H1 (cell line): ENCODE measurements at regions not wholly inside any gene's neighbourhood (a gene's known extent, or its start where the extent isn't known, plus 50 kb on each side); places are given as distances from the start of the nearest gene placed in this dataset.

Experiments
- CTCF ChIA-PET: fragments of 300-600 bp; sonication (Branson Sonifier 250); formaldehyde crosslinking; loops from one replicate; lab custom pipeline; 2021; ENCODE audit not compliant: partially characterized antibody; lab: Charles Lee
- POLR2A ChIA-PET: fragments of 300-600 bp; sonication (Branson Sonifier 250); formaldehyde crosslinking; loops from one replicate; lab custom pipeline; 2021; ENCODE audit warnings: inconsistent platforms; ENCODE audit not compliant: partially characterized antibody; lab: Charles Lee
- DNase-seq, 2 experiments: peaks; one replicate each; pipeline versions ENCODE4 v3.0.0 to v3.0.0-alpha.2; 2010 to 2022; ENCODE audit warnings: low spot score in 2 of 2, low read depth in 1 of 2, mixed read lengths in 1 of 2
- FAIRE-seq: peaks from 2 replicates; lab custom pipeline; 2011; peaks lifted over from hg19 to GRCh38; lab: Jason Lieb, UNC
- H2AFZ ChIP-seq: 2 replicates; pipeline ENCODE4 v1.8.1; 2012; ENCODE audit warnings: low read length, inconsistent platforms
- H2AK5ac ChIP-seq: 2 replicates; pipeline ENCODE4 v1.6.1; 2013; ENCODE audit warnings: low read depth, low read length
- H2BK120ac ChIP-seq: replicated peaks from 2 replicates; pipeline ENCODE3; 2013; ENCODE audit warnings: low read depth, low read length, inconsistent platforms
- H2BK12ac ChIP-seq: 2 replicates; pipeline ENCODE4 v1.6.1; 2013; ENCODE audit warnings: low read depth, low read length
- H2BK15ac ChIP-seq: 2 replicates; pipeline ENCODE4 v1.6.1; 2013; ENCODE audit warnings: low read length
- H2BK20ac ChIP-seq: 2 replicates; pipeline ENCODE4 v1.6.1; 2013; ENCODE audit warnings: low read length
- H2BK5ac ChIP-seq: 2 replicates; pipeline ENCODE4 v1.6.1; 2013; ENCODE audit warnings: low read depth, low read length
- H3K14ac ChIP-seq: 2 replicates; pipeline ENCODE4 v1.6.1; 2013; ENCODE audit warnings: inconsistent platforms; ENCODE audit not compliant: insufficient read length
- H3K18ac ChIP-seq: 2 replicates; pipeline ENCODE4 v1.6.1; 2013; ENCODE audit warnings: low read length; ENCODE audit errors: extremely low read depth
- H3K23ac ChIP-seq: 2 replicates; pipeline ENCODE4 v1.6.1; 2013; ENCODE audit warnings: inconsistent platforms; ENCODE audit not compliant: insufficient read length
- H3K23me2 ChIP-seq: 2 replicates; pipeline ENCODE4 v1.6.1; 2013; ENCODE audit warnings: low read depth, low read length
- H3K27ac ChIP-seq: 2 replicates; pipeline ENCODE4 v1.6.1; 2011; ENCODE audit warnings: low read depth, low read length, inconsistent platforms
- H3K27me3 ChIP-seq, 4 experiments: replicated peaks in 1 of 4; 1 replicate in 1 of 4; 2 replicates in 3 of 4; pipeline versions ENCODE4 v1.6.1 to v1.8.1; 2011 to 2013; ENCODE audit warnings: low read length in 3 of 4, mild to moderate bottlenecking in 3 of 4, inconsistent platforms in 2 of 4, mixed read lengths in 2 of 4, moderate library complexity in 1 of 4; ENCODE audit not compliant: control insufficient read depth in 3 of 4, insufficient read depth in 3 of 4; ENCODE audit errors: extremely low read depth in 1 of 4
- H3K36me3 ChIP-seq, 4 experiments: 2 replicates each; pipeline versions ENCODE4 v1.6.1 to v1.8.1; 2011 to 2013; ENCODE audit warnings: mild to moderate bottlenecking in 4 of 4, low read length in 3 of 4, moderate library complexity in 2 of 4, control low read depth in 1 of 4, inconsistent platforms in 1 of 4; ENCODE audit not compliant: insufficient read depth in 4 of 4, control insufficient read depth in 2 of 4
- H3K4ac ChIP-seq: replicated peaks from 2 replicates; pipeline ENCODE3; 2013; ENCODE audit warnings: low read length, low read depth, mixed read lengths, inconsistent platforms; ENCODE audit not compliant: insufficient read length
- H3K4me1 ChIP-seq, 4 experiments: replicated peaks in 1 of 4; 1 replicate in 1 of 4; 2 replicates in 3 of 4; pipeline versions ENCODE4 v1.6.1 to v1.8.1; 2011 to 2013; ENCODE audit warnings: low read length in 3 of 4, inconsistent platforms in 2 of 4, mixed read lengths in 1 of 4; ENCODE audit not compliant: insufficient read depth in 4 of 4, control insufficient read depth in 3 of 4
- H3K4me2 ChIP-seq, 2 experiments: 2 replicates each; pipeline versions ENCODE4 v1.6.1 to v1.8.1; 2011 to 2013; ENCODE audit warnings: low read depth in 2 of 2, low read length in 2 of 2, control low read depth in 1 of 2, inconsistent platforms in 1 of 2, mild to moderate bottlenecking in 1 of 2; ENCODE audit not compliant: insufficient read depth in 1 of 2
- H3K4me3 ChIP-seq, 4 experiments: fragments of 200-600, 300-600 bp in 1 of 4; sonication (generic), shearing (Covaris generic), sonication (Bioruptor Twin) in 1 of 4; 2 replicates each; pipeline versions ENCODE4 v1.5.1 to v1.8.1; 2011 to 2016; ENCODE audit warnings: low read length in 4 of 4, low read depth in 3 of 4, control low read depth in 2 of 4, inconsistent platforms in 2 of 4, mild to moderate bottlenecking in 2 of 4, mixed read lengths in 1 of 4, moderate library complexity in 1 of 4; ENCODE audit not compliant: insufficient read depth in 2 of 4; ENCODE audit errors: extremely low read depth in 1 of 4
- H3K56ac ChIP-seq: replicated peaks from 2 replicates; pipeline ENCODE3; 2013; ENCODE audit warnings: low read depth, mild to moderate bottlenecking, mixed read lengths, low read length, inconsistent platforms; ENCODE audit not compliant: insufficient read length
- H3K79me1 ChIP-seq: 2 replicates; pipeline ENCODE4 v1.6.1; 2013; ENCODE audit warnings: low read depth, low read length, control low read depth
- H3K79me2 ChIP-seq, 2 experiments: 2 replicates each; pipeline versions ENCODE4 v1.6.1 to v1.8.1; 2012 to 2013; ENCODE audit warnings: low read length in 2 of 2, mild to moderate bottlenecking in 2 of 2, inconsistent platforms in 1 of 2; ENCODE audit not compliant: insufficient read depth in 2 of 2, control insufficient read depth in 1 of 2
- H3K9ac ChIP-seq, 4 experiments: replicated peaks in 1 of 4; 1 replicate in 1 of 4; 2 replicates in 3 of 4; pipeline versions ENCODE4 v1.6.1 to v1.8.1; 2011 to 2013; ENCODE audit warnings: low read depth in 3 of 4, low read length in 3 of 4, control low read depth in 2 of 4, mild to moderate bottlenecking in 2 of 4, moderate library complexity in 2 of 4, inconsistent platforms in 1 of 4; ENCODE audit errors: extremely low read depth in 1 of 4
- H3K9me3 ChIP-seq, 2 experiments: 2 replicates each; pipeline versions ENCODE4 v1.6.1 to v1.8.1; 2012 to 2013; ENCODE audit warnings: mild to moderate bottlenecking in 2 of 2, moderate library complexity in 2 of 2, control low read depth in 1 of 2, inconsistent platforms in 1 of 2, low read depth in 1 of 2, low read length in 1 of 2, mixed read lengths in 1 of 2; ENCODE audit not compliant: insufficient read depth in 2 of 2
- H4K20me1 ChIP-seq, 2 experiments: replicated peaks in 1 of 2; 2 replicates each; pipeline versions ENCODE3 to v1.8.1; 2011 to 2013; ENCODE audit warnings: inconsistent platforms in 2 of 2, low read length in 2 of 2, mild to moderate bottlenecking in 1 of 2; ENCODE audit not compliant: insufficient read depth in 2 of 2, control insufficient read depth in 1 of 2
- H4K5ac ChIP-seq: 2 replicates; pipeline ENCODE4 v1.6.1; 2013; ENCODE audit warnings: low read length, low read depth, mixed read lengths, inconsistent platforms; ENCODE audit not compliant: insufficient read length
- H4K8ac ChIP-seq: 2 replicates; pipeline ENCODE4 v1.8.0; 2013; ENCODE audit warnings: mild to moderate bottlenecking, moderate library complexity, low read length, inconsistent platforms; ENCODE audit not compliant: insufficient read depth; ENCODE audit errors: extremely low read depth
- H4K91ac ChIP-seq: replicated peaks from 2 replicates; pipeline ENCODE3; 2013; ENCODE audit warnings: low read length, mixed read lengths, inconsistent platforms; ENCODE audit not compliant: insufficient read length
- ATF2 ChIP-seq: IDR thresholded peaks from 2 replicates; pipeline ENCODE4 v1.6.1; 2012; ENCODE audit warnings: low read length, inconsistent platforms
- BACH1 ChIP-seq: IDR thresholded peaks from 2 replicates; pipeline ENCODE4 v1.6.1; 2012; ENCODE audit warnings: low read length, improper control_type of control experiment
- BRCA1 ChIP-seq: IDR thresholded peaks from 2 replicates; pipeline ENCODE4 v1.6.1; 2012; ENCODE audit warnings: low read depth, low read length, improper control_type of control experiment
- CBX8 ChIP-seq: fragments of 300-800, 300-1000 bp; sonication (generic); IDR thresholded peaks from 2 replicates; pipeline ENCODE4 v1.7.1; 2016; ENCODE audit warnings: low read depth, low read length, borderline replicate concordance
- CREB1 ChIP-seq: IDR thresholded peaks from 2 replicates; pipeline ENCODE4 v1.6.1; 2012; ENCODE audit warnings: inconsistent platforms
- FOSL1 ChIP-seq: IDR thresholded peaks from 2 replicates; pipeline ENCODE4 v1.6.1; 2011; ENCODE audit warnings: mild to moderate bottlenecking, low read depth, low read length, moderate library complexity; ENCODE audit not compliant: insufficient read depth
- JUN ChIP-seq: IDR thresholded peaks from 2 replicates; pipeline ENCODE4 v1.6.1; 2011; ENCODE audit warnings: low read depth, mild to moderate bottlenecking, improper control_type of control experiment, low read length
- KDM5A ChIP-seq: fragments of 200-600 bp; IDR thresholded peaks from 2 replicates; pipeline ENCODE4 v1.7.1; 2012; ENCODE audit warnings: mild to moderate bottlenecking, low read length, inconsistent platforms, mixed read lengths
- MAFK ChIP-seq: IDR thresholded peaks from 2 replicates; pipeline ENCODE4 v1.6.1; 2012; ENCODE audit warnings: low read depth, mild to moderate bottlenecking, improper control_type of control experiment, low read length
- NANOG ChIP-seq: IDR thresholded peaks from 2 replicates; pipeline ENCODE4 v1.6.1; 2011; ENCODE audit warnings: low read length, low read depth, mild to moderate bottlenecking, inconsistent platforms; ENCODE audit not compliant: insufficient read depth, poor library complexity, severe bottlenecking
- POLR2AphosphoS5 ChIP-seq: IDR thresholded peaks from 2 replicates; pipeline ENCODE4 v1.6.1; 2011; ENCODE audit warnings: low read depth, low read length
- POU5F1 ChIP-seq: IDR thresholded peaks from 2 replicates; pipeline ENCODE4 v1.6.1; 2011; ENCODE audit warnings: low read depth, mild to moderate bottlenecking, low read length, moderate library complexity
- SAP30 ChIP-seq: fragments of 300-600 bp; sonication (generic); IDR thresholded peaks from 2 replicates; pipeline ENCODE4 v1.7.1; 2012; ENCODE audit warnings: low read length, moderate library complexity, mild to moderate bottlenecking, inconsistent platforms; ENCODE audit not compliant: insufficient read depth, insufficient replicate concordance
- TBP ChIP-seq: IDR thresholded peaks from 2 replicates; pipeline ENCODE4 v1.6.1; 2011; ENCODE audit warnings: low read depth, low read length, improper control_type of control experiment
- WGBS, 2 experiments: shearing (Covaris generic) in 1 of 2; methylation state at CpG; one replicate each; pipeline versions ENCODE4 v1.1.6 to v1.1.7; 2013 to 2015; ENCODE audit warnings: low lambda C conversion rate in 2 of 2, mixed read lengths in 2 of 2, inconsistent platforms in 1 of 2, low coverage in 1 of 2, missing lambda C conversion rate in 1 of 2; ENCODE audit not compliant: insufficient replicate concordance in 2 of 2, insufficient coverage in 1 of 2, insufficient read length in 1 of 2; ENCODE audit errors: extremely low coverage in 1 of 2, missing lambda C conversion rate in 1 of 2; 5-methylcytosine and 5-hydroxymethylcytosine counted together

- Histone ChIP-seq H2BK15ac (no peak overlapping the region; the same call in 1 of the 2 replicates), H3K4me1 (peaks cover 1 to 13% (median 8%) of the 10 kb centered on the region in 4 experiments; a peak in 5 of 7 replicates), H3K36me3 (no peaks in the 10 kb centered on the region), H4K5ac (no peak overlapping the region), H2BK5ac (no peak overlapping the region), H3K9ac (no peak overlapping the region), H3K9me3 (no peaks in the 10 kb centered on the region), H2AFZ (no peak overlapping the region), H3K23me2 (no peaks in the 10 kb centered on the region), H4K8ac (peak overlapping the region; percentile 45; the same call in 1 of the 2 replicates), H3K79me2 (no peaks in the 10 kb centered on the region), H3K14ac (no peak overlapping the region), H4K20me1 (no peaks in the 10 kb centered on the region), H2BK120ac (no peak overlapping the region), H3K27ac (no peak overlapping the region), H3K56ac (no peak overlapping the region), H3K4me3 (no peak overlapping the region), H3K79me1 (no peaks in the 10 kb centered on the region), H3K18ac (no peak overlapping the region), H2BK12ac (no peak overlapping the region; the same call in 1 of the 2 replicates), H4K91ac (no peak overlapping the region), H3K27me3 (0 out of 7 replicates have a peak, but pooled peaks cover 0 to 2% (median 0%) of the 10 kb centered on the region in 4 experiments), H2BK20ac (no peak overlapping the region), H2AK5ac (no peak overlapping the region), H3K23ac (no peak overlapping the region), H3K4me2 (no peak overlapping the region), H3K4ac (no peak overlapping the region)
- DNase-seq = no peak
- no peak for FAIRE-seq
- WGBS, 2 experiments = 82% methylated on average over 2 of the region's 2 CpGs; no CpG with 5 or more reads in 1 of the 2 experiments
- POLR2A ChIA-PET = no interaction called here
- CTCF ChIA-PET = interaction anchor here (1.1 to 3.7 kb wide), 5 partner anchors 11 to 191 kb away, joined by 3 to 25 read pairs (median 5); partner anchors contain the start of gene ASIC4
- TF ChIP-seq SAP30 = no peak
- TF ChIP-seq KDM5A = no peak
- TF ChIP-seq POLR2AphosphoS5 = no peak
- no peak for TF ChIP-seq ATF2
- no peak for TF ChIP-seq BACH1
- TF ChIP-seq CBX8 = no peak
- no peak for TF ChIP-seq BRCA1
- no peak for TF ChIP-seq POU5F1
- TF ChIP-seq NANOG = no peak
- no peak for TF ChIP-seq JUN
- no peak for TF ChIP-seq FOSL1
- TF ChIP-seq MAFK = no peak
- no peak for TF ChIP-seq CREB1
- no peak for TF ChIP-seq TBP
Observed at GRCh38 chr2:219704878-219705277, 77.4 kb downstream of the SLC4A3 start.
